Left ventricle myocardium inferior (tissue), 1 donor: ENCODE measurements at regions not wholly inside any gene's neighbourhood (a gene's known extent, or its start where the extent isn't known, plus 50 kb on each side); places are given as distances from the start of the nearest gene placed in this dataset.
"Not testable (repeated sequence)": the region's sequence is repeated elsewhere in the genome, so short reads cannot be mapped to it uniquely, and the experiment has no call there.

Experiments
- DNase-seq: peaks from one replicate; pipeline ENCODE4 v3.0.0-alpha.2; 2020
- H3K27ac ChIP-seq: fragments of 200-600 bp; replicated peaks from 2 replicates; pipeline ENCODE4 v1.8.0; 2021
- H3K27me3 ChIP-seq: fragments of 200-600 bp; 2 replicates; pipeline ENCODE4 v1.8.0; 2021; ENCODE audit warnings: low read depth
- H3K36me3 ChIP-seq: fragments of 200-600 bp; 2 replicates; pipeline ENCODE4 v1.8.0; 2021
- H3K4me1 ChIP-seq: fragments of 200-600 bp; 2 replicates; pipeline ENCODE4 v1.8.0; 2021
- H3K4me3 ChIP-seq: fragments of 200-600 bp; 2 replicates; pipeline ENCODE4 v1.8.0; 2021; ENCODE audit warnings: mild to moderate bottlenecking, moderate library complexity
- H3K9me3 ChIP-seq: fragments of 200-600 bp; replicated peaks from 2 replicates; pipeline ENCODE4 v1.8.0; 2021
- intact Hi-C: fragments of 100-400 bp; cut with micrococcal nuclease; formaldehyde crosslinking; loops from one replicate; pipeline ENCODE4 v1.11.0; 2022
- TF ChIP-seq, protein P1 (sequence below): fragments of 200-600 bp; IDR thresholded peaks from 2 replicates; pipeline ENCODE4 v1.8.0; 2021; ENCODE audit warnings: antibody characterized with exemption, mild to moderate bottlenecking, borderline replicate concordance
- donor health status: DM: no; HTN: yes; CAD: no; lungs with severe emphysema.

GRCh38 chr1:232168508-232168907, 461.4 kb downstream of the SIPA1L2 start:
- H3K27ac ChIP-seq: no peak overlapping the region
- TF ChIP-seq, protein P1, sequence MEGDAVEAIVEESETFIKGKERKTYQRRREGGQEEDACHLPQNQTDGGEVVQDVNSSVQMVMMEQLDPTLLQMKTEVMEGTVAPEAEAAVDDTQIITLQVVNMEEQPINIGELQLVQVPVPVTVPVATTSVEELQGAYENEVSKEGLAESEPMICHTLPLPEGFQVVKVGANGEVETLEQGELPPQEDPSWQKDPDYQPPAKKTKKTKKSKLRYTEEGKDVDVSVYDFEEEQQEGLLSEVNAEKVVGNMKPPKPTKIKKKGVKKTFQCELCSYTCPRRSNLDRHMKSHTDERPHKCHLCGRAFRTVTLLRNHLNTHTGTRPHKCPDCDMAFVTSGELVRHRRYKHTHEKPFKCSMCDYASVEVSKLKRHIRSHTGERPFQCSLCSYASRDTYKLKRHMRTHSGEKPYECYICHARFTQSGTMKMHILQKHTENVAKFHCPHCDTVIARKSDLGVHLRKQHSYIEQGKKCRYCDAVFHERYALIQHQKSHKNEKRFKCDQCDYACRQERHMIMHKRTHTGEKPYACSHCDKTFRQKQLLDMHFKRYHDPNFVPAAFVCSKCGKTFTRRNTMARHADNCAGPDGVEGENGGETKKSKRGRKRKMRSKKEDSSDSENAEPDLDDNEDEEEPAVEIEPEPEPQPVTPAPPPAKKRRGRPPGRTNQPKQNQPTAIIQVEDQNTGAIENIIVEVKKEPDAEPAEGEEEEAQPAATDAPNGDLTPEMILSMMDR: no peak
- intact Hi-C loops: no loop called here

DNA sequence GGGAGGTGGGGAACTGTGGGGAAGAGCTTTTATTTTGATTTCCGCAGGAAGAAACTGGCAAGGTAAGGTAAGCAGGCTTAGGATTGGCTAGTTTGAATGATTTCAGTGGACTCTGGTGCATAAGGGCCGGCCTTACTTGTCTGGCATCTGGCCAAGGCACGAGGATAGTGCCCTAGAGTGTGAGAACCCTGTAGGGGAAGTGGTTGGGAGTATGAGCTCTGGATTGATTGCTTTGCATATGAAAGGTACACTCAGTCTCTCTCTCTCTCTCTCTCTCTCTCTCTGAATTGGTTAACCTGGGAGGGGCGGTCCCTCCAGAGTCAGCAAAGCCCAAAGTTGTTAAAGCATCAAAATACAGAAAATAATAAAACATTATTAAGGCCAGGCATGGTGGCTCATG, 463.0 kb downstream of the SIPA1L2 start:
- Histone ChIP-seq H3K27me3 (no peaks in the 10 kb centered on the region), H3K36me3 (no peaks in the 10 kb centered on the region), H3K27ac (no peak overlapping the region), H3K9me3 (peaks cover 13% of the 10 kb centered on the region), H3K4me3 (no peak overlapping the region), H3K4me1 (no peaks in the 10 kb centered on the region)
- intact Hi-C loops: no loop called here
- TF ChIP-seq, protein P1: no peak
- no peak for DNase-seq

More at GRCh38 chr1:232168508-232168907, 461.4 kb downstream of the SIPA1L2 start:
- no peak for DNase-seq
- H3K27me3 ChIP-seq: no peaks in the 10 kb centered on the region
- no peaks in the 10 kb centered on the region for H3K36me3 ChIP-seq
- H3K4me3 ChIP-seq: no peak overlapping the region
- no peaks in the 10 kb centered on the region for H3K4me1 ChIP-seq
- H3K9me3 ChIP-seq: peaks cover 13% of the 10 kb centered on the region

GRCh38 chr1:232164078-232164963, 465.6 kb downstream of the SIPA1L2 start:
- no peak for DNase-seq
- Histone ChIP-seq H3K4me3 (no peak overlapping the region), H3K27me3 (no peaks in the 10 kb centered on the region), H3K4me1 (no peaks in the 10 kb centered on the region), H3K36me3 (no peaks in the 10 kb centered on the region), H3K27ac (no peak overlapping the region), H3K9me3 (peaks cover 13% of the 10 kb centered on the region)
- TF ChIP-seq, protein P1: no peak
- intact Hi-C loops: no loop called here

DNA sequence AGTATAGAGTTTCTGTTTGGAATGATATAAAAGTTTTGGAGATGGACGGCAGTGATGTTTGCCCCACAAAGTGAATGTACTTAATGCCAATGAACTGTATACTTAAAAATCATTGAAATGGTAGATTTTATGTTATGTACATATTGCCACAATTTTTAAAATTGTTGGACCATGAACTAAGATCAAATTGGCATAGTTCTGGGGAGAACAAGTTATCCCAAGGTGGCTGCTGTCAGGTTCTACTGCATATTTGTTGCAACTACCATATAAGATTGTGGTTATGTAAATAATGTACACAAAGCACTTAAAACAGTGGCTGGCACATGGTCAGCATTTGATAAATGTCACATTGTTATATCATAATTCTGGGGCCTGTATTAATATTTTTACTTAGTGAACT, 466.4 kb downstream of the SIPA1L2 start:
- H3K9me3 ChIP-seq: peaks cover 17% of the 10 kb centered on the region
- H3K4me1 ChIP-seq: no peaks in the 10 kb centered on the region
- H3K36me3 ChIP-seq: no peaks in the 10 kb centered on the region
- intact Hi-C loops: no loop called here
- no peak overlapping the region for H3K27ac ChIP-seq
- no peaks in the 10 kb centered on the region for H3K27me3 ChIP-seq
- no peak for DNase-seq
- TF ChIP-seq, protein P1: no peak
- H3K4me3 ChIP-seq: no peak overlapping the region

- intact Hi-C loops: no loop called here
- no peak overlapping the region for H3K27ac ChIP-seq
- no peak for DNase-seq
- TF ChIP-seq, protein P1: no peak
- H3K4me1 ChIP-seq: no peaks in the 10 kb centered on the region
- H3K36me3 ChIP-seq: no peaks in the 10 kb centered on the region
- H3K27me3 ChIP-seq: no peaks in the 10 kb centered on the region
- no peak overlapping the region for H3K4me3 ChIP-seq
- peaks cover 20% of the 10 kb centered on the region for H3K9me3 ChIP-seq
These were observed 467.9 kb downstream of the SIPA1L2 start for GRCh38 chr1:232162001-232162400.

DNA sequence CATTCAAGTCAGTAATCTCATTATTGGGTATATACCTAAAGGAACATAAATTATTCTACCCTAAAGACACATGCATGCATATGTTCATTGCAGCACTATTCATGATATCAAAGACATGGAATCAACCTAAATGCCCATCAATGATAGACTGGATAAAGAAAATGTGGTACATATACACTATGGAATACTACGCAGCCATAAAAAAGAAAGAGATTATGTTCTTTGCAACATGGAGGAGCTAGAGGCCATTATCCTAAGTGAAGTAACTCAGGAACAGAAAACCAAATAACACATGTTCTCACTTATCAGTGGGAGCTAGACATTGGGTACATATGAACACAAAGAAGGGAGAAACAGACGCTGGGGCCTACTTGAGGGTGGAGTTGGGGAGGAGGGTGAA, 471.4 kb downstream of the SIPA1L2 start:
- H3K36me3 ChIP-seq, intact Hi-C loops, H3K27ac ChIP-seq, H3K4me3 ChIP-seq, DNase-seq, H3K27me3 ChIP-seq, H3K4me1 ChIP-seq: not testable (repeated sequence)
- H3K9me3 ChIP-seq: peaks cover 13% of the 10 kb centered on the region

GRCh38 chr1:232156070-232156469, 473.9 kb downstream of the SIPA1L2 start:
- DNase-seq, H3K36me3 ChIP-seq, intact Hi-C loops, H3K4me3 ChIP-seq, H3K27ac ChIP-seq, H3K27me3 ChIP-seq, H3K4me1 ChIP-seq: not testable (repeated sequence)
- peaks cover 13% of the 10 kb centered on the region for H3K9me3 ChIP-seq
